Activated B cell treated with CpG ODN at 0.5 μM for 24 hours (primary cell): ENCODE measurements at regions not wholly inside any gene's neighbourhood (a gene's known extent, or its start where the extent isn't known, plus 50 kb on each side); places are given as distances from the start of the nearest gene placed in this dataset.

Experiments used
- ATAC-seq: fragments of 200-7000 bp; cut with Tn5 transposase; one replicate; pipeline ENCODE4 v1.10.0; 2021; ENCODE audit warnings: low read depth, mild to moderate bottlenecking, moderate library complexity
- CTCF ChIA-PET: fragments of 350-600 bp; sonication (Branson Sonifier 250); formaldehyde crosslinking; loops from one replicate; lab custom pipeline; 2021; ENCODE audit warnings: antibody characterized with exemption; lab: Charles Lee
- POLR2A ChIA-PET: fragments of 350-600 bp; sonication (Branson Sonifier 250); formaldehyde crosslinking; loops from one replicate; lab custom pipeline; 2021; ENCODE audit warnings: antibody characterized with exemption; lab: Charles Lee
- DNase-seq: peaks from one replicate; pipeline ENCODE4 v3.0.0; 2022
- H3K27ac Mint-ChIP-seq: one replicate; pipeline ENCODE4 v1.8.0; 2020; ENCODE audit warnings: mixed read lengths
- H3K27me3 Mint-ChIP-seq: one replicate; pipeline ENCODE4 v1.8.0; 2021; ENCODE audit warnings: mixed read lengths
- H3K36me3 Mint-ChIP-seq: one replicate; pipeline ENCODE4 v1.8.0; 2021; ENCODE audit warnings: low read depth, mixed read lengths
- H3K4me1 Mint-ChIP-seq: one replicate; pipeline ENCODE4 v1.8.0; 2021; ENCODE audit warnings: mixed read lengths
- H3K4me3 Mint-ChIP-seq: one replicate; pipeline ENCODE4 v1.8.0; 2020; ENCODE audit warnings: mild to moderate bottlenecking, mixed read lengths
- H3K9me3 Mint-ChIP-seq: one replicate; pipeline ENCODE4 v1.8.0; 2020; ENCODE audit warnings: mixed read lengths
- CTCF ChIP-seq: fragments of 200-600 bp; IDR thresholded peaks from one replicate; pipeline ENCODE4 v1.8.0; 2022; ENCODE audit warnings: antibody characterized with exemption, mild to moderate bottlenecking
- intact Hi-C: fragments of 100-400 bp; cut with micrococcal nuclease; formaldehyde crosslinking; loops from one replicate; pipeline ENCODE4 v1.15.1; 2024

- Mint-ChIP-seq H3K27me3 (no peaks in the 10 kb centered on the region), H3K27ac (no peak overlapping the region), H3K36me3 (no peaks in the 10 kb centered on the region), H3K4me3 (no peak overlapping the region), H3K4me1 (no peaks in the 10 kb centered on the region), H3K9me3 (no peaks in the 10 kb centered on the region)
- ATAC-seq (no peak), DNase-seq (no peak)
- no peak for TF ChIP-seq CTCF
- POLR2A ChIA-PET = no interaction called here
- intact Hi-C loops = no loop called here
- CTCF ChIA-PET = no interaction called here
These were observed 146.4 kb upstream of the RTL1 start for GRCh38 chr14:101049942-101050341.

- intact Hi-C loops = no loop called here
- POLR2A ChIA-PET = no interaction called here
- no peak overlapping the region for H3K27ac Mint-ChIP-seq
These were observed 147.5 kb upstream of the RTL1 start for GRCh38 chr14:101050901-101051490.

GRCh38 chr14:101054671-101055070 lies 151.1 kb upstream of the RTL1 start:
- ChIA-PET CTCF (no interaction called here), POLR2A (no interaction called here)
- TF ChIP-seq CTCF = no peak
- Mint-ChIP-seq H3K27me3 (no peaks in the 10 kb centered on the region), H3K4me1 (no peaks in the 10 kb centered on the region), H3K9me3 (peaks cover 11% of the 10 kb centered on the region), H3K27ac (no peak overlapping the region), H3K4me3 (no peak overlapping the region), H3K36me3 (no peaks in the 10 kb centered on the region)
- ATAC-seq = no peak
- intact Hi-C loops = no loop called here
- DNase-seq = no peak

More at GRCh38 chr14:101050901-101051490, 147.5 kb upstream of the RTL1 start:
- TF ChIP-seq CTCF = no peak
- CTCF ChIA-PET = no interaction called here
- Mint-ChIP-seq H3K27me3 (no peaks in the 10 kb centered on the region), H3K36me3 (no peaks in the 10 kb centered on the region), H3K4me1 (no peaks in the 10 kb centered on the region), H3K9me3 (no peaks in the 10 kb centered on the region), H3K4me3 (no peak overlapping the region)
- no peak for ATAC-seq
- no peak for DNase-seq

- H3K9me3 Mint-ChIP-seq = peaks cover 11% of the 10 kb centered on the region
- H3K27me3 Mint-ChIP-seq = no peaks in the 10 kb centered on the region
- TF ChIP-seq CTCF = no peak
- H3K27ac Mint-ChIP-seq = no peak overlapping the region
- no peaks in the 10 kb centered on the region for H3K36me3 Mint-ChIP-seq
- ATAC-seq (no peak), DNase-seq (no peak)
- ChIA-PET CTCF (no interaction called here), POLR2A (no interaction called here)
- no peak overlapping the region for H3K4me3 Mint-ChIP-seq
- H3K4me1 Mint-ChIP-seq = no peaks in the 10 kb centered on the region
- intact Hi-C loops = no loop called here
These were observed 151.7 kb upstream of the RTL1 start for GRCh38 chr14:101055106-101055662.

- CTCF ChIA-PET = no interaction called here
- DNase-seq (no peak), ATAC-seq (no peak)
- POLR2A ChIA-PET = no interaction called here
- no peak overlapping the region for H3K27ac Mint-ChIP-seq
- no peaks in the 10 kb centered on the region for H3K36me3 Mint-ChIP-seq
- TF ChIP-seq CTCF = no peak
- H3K27me3 Mint-ChIP-seq = no peaks in the 10 kb centered on the region
- intact Hi-C loops = no loop called here
- H3K4me1 Mint-ChIP-seq = no peaks in the 10 kb centered on the region
- peaks cover 11% of the 10 kb centered on the region for H3K9me3 Mint-ChIP-seq
- no peak overlapping the region for H3K4me3 Mint-ChIP-seq
These were observed 152.4 kb upstream of the RTL1 start for GRCh38 chr14:101055776-101056374.
